Muscle of leg (tissue), 3 donors: ENCODE measurements at regions not wholly inside any gene's neighbourhood (a gene's known extent, or its start where the extent isn't known, plus 50 kb on each side); places are given as distances from the start of the nearest gene placed in this dataset.
"Not testable (repeated sequence)": the region's sequence is repeated elsewhere in the genome, so short reads cannot be mapped to it uniquely, and the experiment has no call there.

Experiments used
- DNase-seq: peaks from one replicate; pipeline ENCODE4 v3.0.0; 2013
- H3K27ac ChIP-seq: one replicate; pipeline ENCODE4 v1.5.1; 2013; ENCODE audit warnings: mild to moderate bottlenecking, low read length, control low read depth
- H3K27me3 ChIP-seq: one replicate; pipeline ENCODE4 v1.6.1; 2013; ENCODE audit warnings: low read length; ENCODE audit not compliant: control insufficient read depth, insufficient read depth
- H3K36me3 ChIP-seq: one replicate; pipeline ENCODE4 v1.6.1; 2013; ENCODE audit warnings: low read length; ENCODE audit not compliant: control insufficient read depth, insufficient read depth
- H3K4me1 ChIP-seq: one replicate; pipeline ENCODE4 v1.6.1; 2013; ENCODE audit warnings: low read length; ENCODE audit not compliant: control insufficient read depth, insufficient read depth
- H3K4me3 ChIP-seq: one replicate; pipeline ENCODE4 v1.5.1; 2013; ENCODE audit warnings: low read length, control low read depth
- H3K9me3 ChIP-seq: replicated peaks from 2 replicates; pipeline ENCODE4 v1.6.1; 2013; ENCODE audit warnings: low read depth, low read length; ENCODE audit not compliant: control insufficient read depth
- WGBS: methylation state at CpG from one replicate; pipeline ENCODE4 v1.1.5; 2013; ENCODE audit warnings: missing lambda C conversion rate; ENCODE audit not compliant: insufficient coverage; 5-methylcytosine and 5-hydroxymethylcytosine counted together

DNA sequence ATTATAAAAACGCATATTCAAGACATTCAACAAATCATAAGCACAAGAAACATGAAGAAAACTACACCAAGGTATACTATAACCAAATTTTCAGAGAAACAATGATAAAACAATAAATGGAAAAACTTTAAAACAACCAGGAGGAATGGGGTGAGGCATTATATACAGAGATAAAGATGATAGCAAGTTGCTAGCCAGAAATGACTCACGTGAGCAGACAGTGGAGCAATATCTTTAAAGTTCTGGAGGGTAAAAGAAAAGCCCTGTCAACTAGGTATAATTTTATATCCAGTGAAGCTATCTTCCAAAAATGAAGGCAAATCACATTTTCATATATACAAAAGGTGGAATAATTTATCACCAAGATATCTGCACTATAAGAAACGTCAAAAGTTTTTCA, 97.8 kb upstream of the PCED1B start:
- Histone ChIP-seq H3K4me1 (no peaks in the 10 kb centered on the region), H3K27me3 (no peaks in the 10 kb centered on the region), H3K4me3 (no peak overlapping the region), H3K9me3 (no peaks in the 10 kb centered on the region), H3K27ac (no peak overlapping the region), H3K36me3 (no peaks in the 10 kb centered on the region)
- WGBS = no CpG with 5 or more reads among the region's 3 CpGs
- no peak for DNase-seq

DNA sequence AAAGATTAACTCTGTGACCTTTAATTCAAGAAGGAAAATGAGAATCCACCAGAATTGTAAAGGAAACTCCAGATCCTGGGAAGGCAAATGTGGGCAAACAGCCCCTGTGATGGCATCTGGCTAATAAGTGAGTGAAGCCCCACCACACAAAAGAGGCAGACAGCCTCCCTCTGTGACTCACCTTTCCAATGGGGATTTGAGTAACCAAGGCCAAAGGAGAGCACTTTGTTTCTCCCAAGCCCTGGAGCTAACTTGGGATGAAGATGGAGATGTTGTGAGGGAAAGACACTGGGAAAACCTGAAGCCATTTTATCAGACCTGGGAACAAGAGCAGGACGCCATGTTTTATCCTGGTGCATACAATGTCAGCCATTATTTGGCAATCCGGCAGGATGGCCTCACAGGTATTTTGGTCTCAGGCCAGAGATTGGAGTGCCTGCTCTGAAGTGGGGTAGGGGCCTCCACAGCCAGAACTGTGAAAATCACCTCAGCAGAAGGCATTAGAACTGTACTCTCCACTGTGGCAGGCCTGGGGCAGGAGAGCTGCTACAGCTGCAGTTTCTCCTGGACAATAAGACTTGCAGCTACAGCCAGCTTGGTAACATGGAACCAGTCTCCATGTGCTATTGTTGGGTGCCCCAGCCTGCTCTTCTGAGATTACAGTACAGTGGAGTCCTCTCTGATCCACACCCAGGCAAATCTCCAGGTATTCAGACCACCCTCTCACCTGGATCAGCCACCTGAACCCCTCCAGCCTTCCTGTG, 96.6 kb upstream of the PCED1B start:
- 78% methylated on average over 2 of the region's 2 CpGs for WGBS
- no peaks in the 10 kb centered on the region for H3K9me3 ChIP-seq
- H3K27ac ChIP-seq = no peak overlapping the region

DNA sequence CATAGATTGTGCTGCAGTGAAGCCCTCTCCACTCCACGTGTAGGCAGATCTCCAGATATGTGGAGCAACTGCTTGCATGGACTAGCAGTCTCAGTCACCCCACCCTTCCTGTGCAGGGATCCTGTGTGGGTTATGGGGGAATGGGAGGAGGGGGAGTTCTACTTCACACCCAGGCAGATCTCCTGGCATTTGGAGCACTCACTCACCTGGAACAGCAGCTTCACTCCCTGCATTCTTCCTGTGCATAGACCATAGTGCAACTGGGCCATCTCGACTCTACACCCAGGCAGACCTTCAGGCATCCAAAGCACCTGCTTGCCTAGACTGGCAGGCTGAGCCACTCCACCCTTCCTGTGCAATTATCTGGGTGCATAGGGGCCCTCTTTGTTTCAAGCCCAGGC, 96.0 kb upstream of the PCED1B start:
- no peak overlapping the region for H3K4me3 ChIP-seq
- no peaks in the 10 kb centered on the region for H3K4me1 ChIP-seq
- no CpG with 5 or more reads among the region's 2 CpGs for WGBS
- no peaks in the 10 kb centered on the region for H3K27me3 ChIP-seq
- no peak for DNase-seq
- H3K36me3 ChIP-seq = no peaks in the 10 kb centered on the region
- no peak overlapping the region for H3K27ac ChIP-seq
- no peaks in the 10 kb centered on the region for H3K9me3 ChIP-seq

More for the DNA sequence above, 96.6 kb upstream of the PCED1B start:
- H3K27me3 ChIP-seq = no peaks in the 10 kb centered on the region
- DNase-seq = no peak
- no peaks in the 10 kb centered on the region for H3K4me1 ChIP-seq
- no peak overlapping the region for H3K4me3 ChIP-seq
- no peaks in the 10 kb centered on the region for H3K36me3 ChIP-seq

DNA sequence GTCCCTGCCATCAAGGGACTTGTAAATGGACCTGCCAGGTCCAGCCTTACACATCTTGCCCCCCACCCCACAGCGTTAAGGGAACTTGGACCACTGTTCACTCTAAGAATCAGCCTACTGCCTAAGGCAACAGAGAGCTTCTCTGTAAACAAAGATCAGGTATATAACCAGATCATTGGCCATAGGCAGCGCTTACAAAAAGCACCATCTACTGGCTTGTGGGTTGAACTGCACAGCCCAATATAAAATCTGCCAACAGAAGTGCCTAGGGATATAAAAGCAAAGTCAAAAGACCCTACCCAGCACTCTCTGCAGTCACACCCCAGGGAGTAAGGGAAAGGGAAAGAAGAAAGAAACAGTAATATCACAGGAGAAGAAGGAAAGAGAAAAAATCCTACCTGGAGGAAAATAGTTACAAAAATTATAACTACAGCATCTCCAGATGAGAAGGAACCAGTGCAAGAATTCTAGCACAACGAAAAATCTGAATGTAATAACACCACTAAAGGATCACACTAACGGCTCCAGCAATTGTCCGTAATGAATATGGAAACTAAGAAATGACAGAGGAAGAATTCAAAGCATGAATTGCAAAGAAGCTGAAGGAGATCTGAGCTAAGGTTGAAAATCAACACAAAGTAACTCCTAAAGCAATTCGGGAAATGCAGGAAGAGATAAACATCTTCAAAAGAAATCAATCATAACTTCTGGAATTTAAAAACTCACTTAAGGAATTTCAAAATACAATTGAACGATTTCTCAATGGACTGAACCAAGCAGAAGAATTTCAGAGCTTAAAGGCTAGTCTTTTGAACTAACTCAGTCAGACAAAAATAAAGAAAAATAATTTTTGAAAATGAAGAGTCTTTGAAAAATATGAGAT, 95.2 kb upstream of the PCED1B start:
- no peaks in the 10 kb centered on the region for H3K9me3 ChIP-seq
- H3K36me3 ChIP-seq = no peaks in the 10 kb centered on the region
- peak; percentile 46 for DNase-seq
- no peak overlapping the region for H3K4me3 ChIP-seq
- 11% methylated on average over 1 of the region's 7 CpGs for WGBS
- H3K27me3 ChIP-seq = no peaks in the 10 kb centered on the region
- H3K4me1 ChIP-seq = no peaks in the 10 kb centered on the region
- no peak overlapping the region for H3K27ac ChIP-seq

DNA sequence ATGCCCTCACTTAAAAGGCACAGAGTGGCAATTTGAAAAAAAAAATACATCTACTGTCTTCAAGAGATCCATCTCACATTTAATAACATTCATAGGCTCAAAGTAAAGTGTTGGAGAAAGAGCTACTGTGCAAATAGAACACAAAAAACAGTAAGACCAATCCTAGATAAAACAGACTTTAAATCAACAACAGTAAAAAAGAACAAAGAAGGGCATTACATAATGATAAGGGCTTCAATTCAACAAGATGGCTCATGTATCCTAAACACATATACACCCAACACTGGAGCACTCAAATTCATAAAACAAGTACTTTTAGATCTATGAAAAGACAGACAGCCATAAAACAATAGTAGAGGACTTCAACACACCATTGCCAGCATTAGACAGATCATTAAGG, 93.6 kb upstream of the PCED1B start:
- no peak overlapping the region for H3K27ac ChIP-seq
- peaks cover 2% of the 10 kb centered on the region for H3K9me3 ChIP-seq
- DNase-seq = no peak
- no peak overlapping the region for H3K4me3 ChIP-seq
- H3K27me3 ChIP-seq = no peaks in the 10 kb centered on the region
- no peaks in the 10 kb centered on the region for H3K36me3 ChIP-seq
- no peaks in the 10 kb centered on the region for H3K4me1 ChIP-seq

DNA sequence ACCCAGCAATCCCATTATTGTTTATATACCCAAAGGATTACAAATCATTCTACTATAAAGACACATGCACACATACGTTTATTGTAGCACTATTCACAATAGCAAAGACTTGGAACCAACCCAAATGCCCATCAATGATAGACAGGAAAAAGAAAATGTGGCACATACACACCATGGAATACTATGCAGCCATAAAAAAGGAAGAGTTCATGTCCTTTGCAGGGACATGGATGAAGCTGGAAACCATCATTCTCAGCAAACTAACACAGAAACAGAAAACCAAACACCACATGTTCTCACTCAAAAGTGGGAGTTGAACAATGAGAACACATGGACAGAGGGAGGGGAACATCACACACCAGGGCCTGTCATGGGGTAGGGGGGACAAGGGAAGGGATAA, 91.3 kb upstream of the PCED1B start:
- no CpG with 5 or more reads among the region's 1 CpG for WGBS
- H3K36me3 ChIP-seq, H3K9me3 ChIP-seq, H3K4me3 ChIP-seq, H3K4me1 ChIP-seq, H3K27me3 ChIP-seq, H3K27ac ChIP-seq, DNase-seq: not testable (repeated sequence)

DNA sequence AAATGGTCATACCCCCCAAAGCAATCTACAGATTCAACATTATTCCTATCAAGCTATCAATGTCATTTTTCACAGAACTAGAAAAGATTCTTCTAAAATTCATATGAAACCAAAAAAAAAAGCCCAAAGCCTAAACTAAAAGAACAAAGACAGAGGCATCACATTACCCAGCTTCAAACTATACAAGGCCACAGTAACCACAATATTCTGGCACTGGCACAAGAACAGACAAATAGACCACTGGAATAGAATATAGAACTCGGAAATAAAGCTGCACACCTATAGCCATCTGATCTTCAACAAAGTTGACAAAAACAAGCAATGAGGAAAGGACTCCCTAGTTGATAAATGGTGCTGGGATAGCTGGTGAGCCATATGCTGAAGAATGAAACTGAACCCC, 89.2 kb upstream of the PCED1B start:
- Histone ChIP-seq H3K4me3 (no peak overlapping the region), H3K9me3 (peaks cover 2% of the 10 kb centered on the region), H3K36me3 (no peaks in the 10 kb centered on the region), H3K27me3 (no peaks in the 10 kb centered on the region), H3K4me1 (no peaks in the 10 kb centered on the region), H3K27ac (no peak overlapping the region)
- WGBS = no CpG with 5 or more reads among the region's 1 CpG
- no peak for DNase-seq

DNA sequence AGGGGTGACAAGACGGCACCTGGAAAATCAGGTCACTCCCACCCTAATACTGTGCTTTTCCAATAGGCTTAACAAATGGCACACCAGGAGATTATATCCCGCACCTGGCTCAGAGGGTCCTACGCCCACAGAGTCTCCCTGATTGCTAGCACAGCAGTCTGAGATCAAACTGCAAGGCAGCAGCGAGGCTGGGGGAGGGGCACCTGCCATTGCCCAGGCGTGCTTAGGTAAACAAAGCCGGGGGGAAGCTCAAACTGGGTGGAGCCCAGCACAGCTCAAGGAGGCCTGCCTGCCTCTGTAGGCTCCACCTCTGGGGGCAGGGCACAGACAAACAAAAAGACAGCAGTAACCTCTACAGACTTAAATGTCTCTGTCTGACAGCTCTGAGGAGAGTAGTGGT, 87.4 kb upstream of the PCED1B start:
- not testable (repeated sequence) for H3K27me3 ChIP-seq, H3K4me1 ChIP-seq, H3K36me3 ChIP-seq, DNase-seq, H3K27ac ChIP-seq, H3K9me3 ChIP-seq, H3K4me3 ChIP-seq
- 87% methylated on average over 3 of the region's 6 CpGs for WGBS

DNA sequence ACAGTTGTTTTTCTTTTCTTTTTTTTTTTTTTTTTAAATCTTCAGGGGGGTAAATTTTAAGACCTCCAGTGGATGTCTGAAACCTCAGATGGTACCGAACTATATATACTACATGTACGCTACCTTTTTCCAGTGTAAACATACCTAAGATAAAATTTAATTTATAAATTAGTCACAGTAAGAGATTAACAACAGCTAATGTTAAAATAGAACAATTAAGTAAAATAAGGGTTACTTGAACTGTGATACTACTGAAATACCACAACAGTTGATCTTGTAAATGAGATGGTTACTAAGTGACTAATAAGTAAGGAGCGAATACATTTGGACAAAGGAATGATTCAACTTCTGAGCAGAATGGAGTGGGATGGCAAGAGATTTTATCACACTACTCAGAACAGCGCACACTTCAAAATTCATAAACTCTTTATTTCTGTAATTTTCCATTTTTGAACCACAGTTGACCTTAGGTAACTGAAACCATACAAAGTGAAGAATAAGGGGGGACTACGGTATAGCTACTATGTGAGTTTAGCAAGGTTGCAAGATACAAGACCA, 80.5 kb upstream of the PCED1B start:
- Histone ChIP-seq H3K4me1 (no peaks in the 10 kb centered on the region), H3K36me3 (no peaks in the 10 kb centered on the region), H3K27me3 (no peaks in the 10 kb centered on the region), H3K9me3 (no peaks in the 10 kb centered on the region), H3K4me3 (no peak overlapping the region), H3K27ac (no peak overlapping the region)
- WGBS = no CpG with 5 or more reads among the region's 5 CpGs
- DNase-seq = no peak

DNA sequence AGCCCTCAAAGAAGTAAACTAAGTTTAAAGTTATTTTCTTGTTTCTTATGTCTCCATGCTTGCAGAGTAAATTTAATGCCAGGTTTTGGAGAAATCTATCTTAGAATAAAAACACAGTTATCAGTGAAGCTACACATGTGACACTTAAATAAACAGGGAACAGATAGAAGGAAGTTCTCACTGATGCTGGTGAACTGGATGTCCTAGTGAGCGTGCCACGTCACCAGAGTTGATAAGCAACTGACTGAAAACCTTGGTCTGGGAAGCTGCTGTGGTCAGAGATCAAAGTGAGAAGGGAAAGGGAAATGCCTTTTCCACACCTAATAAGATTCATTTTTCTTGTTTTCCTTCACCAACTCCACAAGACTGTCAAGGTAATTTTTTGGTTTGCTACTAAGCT, 74.8 kb upstream of the PCED1B start:
- Histone ChIP-seq H3K36me3 (no peaks in the 10 kb centered on the region), H3K27ac (no peak overlapping the region), H3K4me1 (no peaks in the 10 kb centered on the region), H3K9me3 (no peaks in the 10 kb centered on the region), H3K27me3 (no peaks in the 10 kb centered on the region), H3K4me3 (no peak overlapping the region)
- no CpG with 5 or more reads among the region's 2 CpGs for WGBS
- no peak for DNase-seq
